HepG2 (cell line): ENCODE measurements at regions not wholly inside any gene's neighbourhood (a gene's known extent, or its start where the extent isn't known, plus 50 kb on each side); places are given as distances from the start of the nearest gene placed in this dataset.

Experiments used
- ATAC-seq: fragments of 200-7000 bp; cut with Tn5 transposase; 3 replicates; pipeline ENCODE4 v1.9.1; 2020; ENCODE audit warnings: mild to moderate bottlenecking, moderate library complexity
- BruUV-seq: library from RNA; stranded (reverse); fragments of 400-500 nt; replicated peaks from 2 replicates; lab custom pipeline; 2021; lab: Mats Ljungman, UMichigan
- CTCF ChIA-PET: fragments of 300-600 bp; formaldehyde crosslinking; extraction: SDS; loops from one replicate; lab custom pipeline; 2021; ENCODE audit warnings: low total read pairs, inconsistent platforms, low intra/inter-chr PET ratio; lab: Yijun Ruan, JAX
- POLR2A ChIA-PET: fragments of 350-600 bp; sonication (Branson Sonifier 250); formaldehyde crosslinking; loops from one replicate; lab custom pipeline; 2020; ENCODE audit warnings: antibody characterized with exemption, inconsistent platforms; lab: Yijun Ruan, JAX
- DNase-seq: peaks from one replicate; pipeline ENCODE4 v3.0.0-alpha.2; 2015; ENCODE audit warnings: low spot score
- FAIRE-seq: peaks from 3 replicates; lab custom pipeline; 2011; peaks lifted over from hg19 to GRCh38; lab: Jason Lieb, UNC
- H2AFZ ChIP-seq: one replicate; pipeline ENCODE4 v1.6.1; 2011; ENCODE audit warnings: low read length, inconsistent platforms
- H3K27ac ChIP-seq: fragments of 300-600 bp; 3 replicates; pipeline ENCODE4 v1.8.0; 2011; ENCODE audit warnings: mixed run types, mild to moderate bottlenecking, mixed read lengths, low read length, inconsistent platforms; ENCODE audit not compliant: insufficient read depth; ENCODE audit errors: extremely low read length
- H3K27me3 ChIP-seq, 2 experiments: fragments of 200-600 bp in 1 of 2; 2 replicates in 1 of 2; 3 replicates in 1 of 2; pipeline versions ENCODE4 v1.6.0 to v1.8.0; 2011; ENCODE audit warnings: low read length in 2 of 2, mild to moderate bottlenecking in 2 of 2, moderate library complexity in 2 of 2, inconsistent platforms in 1 of 2; ENCODE audit not compliant: insufficient read depth in 2 of 2, control insufficient read depth in 1 of 2
- H3K36me3 ChIP-seq, 2 experiments: fragments of 200-600 bp in 1 of 2; replicated peaks in 1 of 2; 2 replicates in 1 of 2; 3 replicates in 1 of 2; pipeline versions ENCODE4 v1.5.1 to v1.8.0; 2011; ENCODE audit warnings: low read length in 2 of 2, inconsistent platforms in 1 of 2; ENCODE audit not compliant: insufficient read depth in 2 of 2, control insufficient read depth in 1 of 2
- H3K4me1 ChIP-seq: 2 replicates; pipeline ENCODE4 v1.5.1; 2012; ENCODE audit warnings: low read length, inconsistent platforms; ENCODE audit not compliant: insufficient read depth
- H3K4me2 ChIP-seq: 2 replicates; pipeline ENCODE4 v1.6.0; 2011; ENCODE audit warnings: low read depth, low read length, inconsistent platforms
- H3K4me3 ChIP-seq, 3 experiments: fragments of 200-600 bp in 1 of 3; sonication (generic), shearing (Covaris generic) in 1 of 3; replicated peaks in 1 of 3; 2 replicates each; pipeline ENCODE4 v1.5.1; 2011 to 2016; ENCODE audit warnings: low read length in 3 of 3, inconsistent platforms in 2 of 3, low read depth in 2 of 3, mild to moderate bottlenecking in 2 of 3, control low read depth in 1 of 3, mixed read lengths in 1 of 3; ENCODE audit not compliant: insufficient read depth in 1 of 3
- H3K79me2 ChIP-seq: one replicate; pipeline ENCODE4 v1.6.1; 2011; ENCODE audit warnings: low read length, inconsistent platforms; ENCODE audit not compliant: insufficient read depth
- H3K9ac ChIP-seq: 2 replicates; pipeline ENCODE4 v1.6.0; 2011; ENCODE audit warnings: mild to moderate bottlenecking, low read depth, low read length, inconsistent platforms; ENCODE audit not compliant: insufficient read depth
- H3K9me3 ChIP-seq: 2 replicates; pipeline ENCODE4 v1.5.1; 2012; ENCODE audit warnings: mild to moderate bottlenecking, low read length
- H4K20me1 ChIP-seq: 2 replicates; pipeline ENCODE4 v1.6.0; 2011; ENCODE audit warnings: inconsistent platforms, mild to moderate bottlenecking, low read length, moderate library complexity; ENCODE audit not compliant: insufficient read depth
- GATA4 ChIP-seq: sonication (generic); IDR thresholded peaks from 2 replicates; pipeline ENCODE4 v1.6.1; 2016; ENCODE audit warnings: antibody characterized with exemption, low read depth, borderline replicate concordance
- JUNB ChIP-seq: sonication (generic); formaldehyde crosslinking; IDR thresholded peaks from 2 replicates; pipeline ENCODE4 v1.8.0; 2022; ENCODE audit warnings: missing genetic modification reagents, mild to moderate bottlenecking, borderline replicate concordance
- PRDM15 ChIP-seq: sonication (generic); formaldehyde crosslinking; IDR thresholded peaks from 2 replicates; pipeline ENCODE4 v1.4.0; 2020; ENCODE audit warnings: missing genetic modification reagents
- RXRB ChIP-seq: IDR thresholded peaks from 2 replicates; pipeline ENCODE4 v1.6.1; 2016; ENCODE audit warnings: borderline replicate concordance, missing genetic modification reagents, missing compliant biosample characterization
- SMAD3 ChIP-seq: sonication (generic); formaldehyde crosslinking; IDR thresholded peaks from 2 replicates; pipeline ENCODE4 v1.4.0; 2020; ENCODE audit warnings: missing genetic modification reagents
- SMYD3 ChIP-seq: sonication (generic); formaldehyde crosslinking; IDR thresholded peaks from 2 replicates; pipeline ENCODE4 v1.8.1; 2023; ENCODE audit warnings: mild to moderate bottlenecking, missing genetic modification reagents
- SNAI1 ChIP-seq: sonication (generic); formaldehyde crosslinking; IDR thresholded peaks from 2 replicates; pipeline ENCODE4 v1.5.0; 2020; ENCODE audit warnings: mild to moderate bottlenecking, missing genetic modification reagents, borderline replicate concordance
- ZBTB1 ChIP-seq: sonication (generic); formaldehyde crosslinking; IDR thresholded peaks from 2 replicates; pipeline ENCODE4 v1.4.0; 2020; ENCODE audit warnings: missing genetic modification reagents, borderline replicate concordance
- ZKSCAN8 ChIP-seq: IDR thresholded peaks from 2 replicates; pipeline ENCODE4 v1.6.1; 2016; ENCODE audit warnings: borderline replicate concordance, missing genetic modification reagents, missing compliant biosample characterization
- ZNF746 ChIP-seq: sonication (generic); formaldehyde crosslinking; IDR thresholded peaks from 2 replicates; pipeline ENCODE4 v1.8.0; 2022; ENCODE audit warnings: mild to moderate bottlenecking, missing genetic modification reagents
- ZNF768 ChIP-seq: sonication (generic); formaldehyde crosslinking; IDR thresholded peaks from 2 replicates; pipeline ENCODE4 v1.4.0; 2020; ENCODE audit warnings: missing genetic modification reagents
- ZSCAN21 ChIP-seq: sonication (generic); formaldehyde crosslinking; IDR thresholded peaks from 2 replicates; pipeline ENCODE4 v1.8.0; 2022; ENCODE audit warnings: mild to moderate bottlenecking, missing genetic modification reagents, moderate library complexity, borderline replicate concordance
- ZSCAN30 ChIP-seq: sonication (generic); formaldehyde crosslinking; IDR thresholded peaks from 2 replicates; pipeline ENCODE4 v1.5.0; 2020; ENCODE audit warnings: mild to moderate bottlenecking, missing genetic modification reagents
- WGBS: methylation state at CpG from one replicate; pipeline ENCODE4 v1.1.6; 2017; ENCODE audit warnings: low lambda C conversion rate; 5-methylcytosine and 5-hydroxymethylcytosine counted together
- in situ Hi-C: cut with HindIII; loops from 2 replicates; pipeline ENCODE4 v1.10.0; 2017; ENCODE audit warnings: low pct_unique_long_range_greater_than_20kb; ENCODE audit not compliant: extremely low pct_ligation_motif_present
- intact Hi-C: fragments of 100-400 bp; cut with micrococcal nuclease; formaldehyde crosslinking; loops from one replicate; pipeline ENCODE4 v1.10.0; 2022; ENCODE audit not compliant: unreplicated experiment

GRCh38 chr12:38162708-38163441, 153.7 kb upstream of the ALG10B start:
- no peak overlapping the region for H2AFZ ChIP-seq
- H3K79me2 ChIP-seq: no peaks in the 10 kb centered on the region
- in situ Hi-C loops: no loop called here
- H3K4me3 ChIP-seq: no peak overlapping the region
- no peak for TF ChIP-seq SNAI1
- no peak for TF ChIP-seq ZSCAN21
- ATAC-seq (no peak), DNase-seq (no peak), FAIRE-seq (no peak)
- intact Hi-C loops: no loop called here
- H3K27me3 ChIP-seq: peaks cover 0 to 7% of the 10 kb centered on the region in 2 experiments; a peak in 2 of 5 replicates
- no TSS peak for BruUV-seq
- CTCF ChIA-PET: no interaction called here
- H3K9ac ChIP-seq: no peak overlapping the region
- POLR2A ChIA-PET: no interaction called here
- no peaks in the 10 kb centered on the region for H3K9me3 ChIP-seq
- no peaks in the 10 kb centered on the region for H4K20me1 ChIP-seq
- 48% methylated on average over 15 of the region's 35 CpGs for WGBS
- no peaks in the 10 kb centered on the region for H3K36me3 ChIP-seq
- no peak overlapping the region for H3K4me2 ChIP-seq
- no peak overlapping the region for H3K27ac ChIP-seq
- H3K4me1 ChIP-seq: no peaks in the 10 kb centered on the region

- no peak for ATAC-seq
- in situ Hi-C loops: no loop called here
Observed at GRCh38 chr12:38163442-38163801, 153.2 kb upstream of the ALG10B start.

More at GRCh38 chr12:38163442-38163801, 153.2 kb upstream of the ALG10B start:
- H3K9ac ChIP-seq: no peak overlapping the region
- no peak for FAIRE-seq
- H3K9me3 ChIP-seq: no peaks in the 10 kb centered on the region
- H3K4me1 ChIP-seq: no peaks in the 10 kb centered on the region
- no peak for TF ChIP-seq ZSCAN30 (CRISPR knock-in tag)
- TF ChIP-seq RXRB: no peak
- TF ChIP-seq SMYD3: no peak
- TF ChIP-seq JUNB (CRISPR knock-in tag): no peak
- no peak for TF ChIP-seq PRDM15 (CRISPR knock-in tag)
- TF ChIP-seq ZNF746 (CRISPR knock-in tag): no peak
- no peak for TF ChIP-seq ZNF768 (CRISPR knock-in tag)
- TF ChIP-seq GATA4: no peak
- TF ChIP-seq ZKSCAN8 (CRISPR knock-in tag): no peak
- no peak for TF ChIP-seq SMAD3
- no peak for TF ChIP-seq ZBTB1 (CRISPR knock-in tag)
- H3K79me2 ChIP-seq: no peaks in the 10 kb centered on the region
- no peaks in the 10 kb centered on the region for H4K20me1 ChIP-seq
- no TSS peak for BruUV-seq
- intact Hi-C loops: no loop called here
- ChIA-PET CTCF (no interaction called here), POLR2A (no interaction called here)
- no peak for DNase-seq
- 75% methylated on average over 10 of the region's 28 CpGs for WGBS
- H3K4me2 ChIP-seq: no peak overlapping the region
- no peak overlapping the region for H3K4me3 ChIP-seq
- peaks cover 0 to 1% of the 10 kb centered on the region in 2 experiments; a peak in 1 of 5 replicates for H3K27me3 ChIP-seq
- H2AFZ ChIP-seq: no peak overlapping the region
- no peak overlapping the region for H3K27ac ChIP-seq
- H3K36me3 ChIP-seq: no peaks in the 10 kb centered on the region
